ENCODE measurements at regions not wholly inside any gene's neighbourhood (a gene's known extent, or its start where the extent isn't known, plus 50 kb on each side); places are given as distances from the start of the nearest gene placed in this dataset.

GRCh38 chr3:104612218-104612617 lies 754.5 kb upstream of the ALCAM start:
- no peak overlapping the region for H3K56ac ChIP-seq (ENCODE audit: insufficient read length, low read depth, low read length)

More at GRCh38 chr3:104612218-104612617, 754.5 kb upstream of the ALCAM start:
- Histone ChIP-seq H3K79me1 (ENCODE audit: insufficient read depth, low read depth, low read length, poor library complexity, severe bottlenecking) (no peaks in the 10 kb centered on the region), H2BK15ac (ENCODE audit: low read depth, low read length) (no peak overlapping the region), H3K27me3 (ENCODE audit: insufficient read depth, low read length) (no peaks in the 10 kb centered on the region), H3K27ac (ENCODE audit: insufficient read length, low read depth, low read length) (no peak overlapping the region), H4K20me1 (ENCODE audit: control insufficient read depth, insufficient read depth, insufficient read length) (no peaks in the 10 kb centered on the region), H3K79me2 (ENCODE audit: insufficient read depth, low read length) (no peaks in the 10 kb centered on the region), H2BK120ac (ENCODE audit: low read depth, low read length, poor library complexity, severe bottlenecking) (no peak overlapping the region), H2BK20ac (ENCODE audit: low read depth, low read length, poor library complexity, severe bottlenecking) (no peak overlapping the region), H4K91ac (ENCODE audit: insufficient read length, low read depth, low read length) (no peak overlapping the region), H3K23ac (ENCODE audit: insufficient read length, low read depth, low read length) (no peak overlapping the region), H3K4me1 (ENCODE audit: insufficient read depth, low read length) (no peaks in the 10 kb centered on the region), H3K4ac (ENCODE audit: low read depth, low read length) (no peak overlapping the region), H3T11ph (ENCODE audit: low read length) (no peak overlapping the region), H3K23me2 (ENCODE audit: insufficient read length, low read depth, low read length, poor library complexity, severe bottlenecking) (no peaks in the 10 kb centered on the region), H3K9me3 (ENCODE audit: control insufficient read depth, low read depth, low read length) (no peaks in the 10 kb centered on the region), H3K9ac (ENCODE audit: extremely low read depth, insufficient read length, low read length) (no peak overlapping the region), H3K18ac (ENCODE audit: insufficient read length, low read depth, low read length) (no peak overlapping the region), H4K8ac (replicated peaks; ENCODE audit: insufficient read length, low read depth, low read length) (no peak overlapping the region), H2BK5ac (ENCODE audit: insufficient read length, low read length) (no peak overlapping the region), H4K5ac (ENCODE audit: insufficient read length, low read depth, low read length) (no peak overlapping the region), H2AK5ac (ENCODE audit: insufficient read length, low read length) (no peak overlapping the region), H2BK12ac (ENCODE audit: insufficient read length, low read depth, low read length) (no peak overlapping the region), H3K4me2 (ENCODE audit: insufficient read depth, insufficient read length, low read length) (no peak overlapping the region), H2AFZ (ENCODE audit: low read length) (no peak overlapping the region), H3K14ac (ENCODE audit: insufficient read depth, low read length) (no peak overlapping the region)
- no peak for DNase-seq
- Mint-ChIP-seq H3K27me3 (ENCODE audit: low read depth) (no peaks in the 10 kb centered on the region), H3K4me3 (no peak overlapping the region), H3K4me1 (no peaks in the 10 kb centered on the region), H3K36me3 (ENCODE audit: insufficient read depth in 1 of 3, low read depth in 3 of 3) (no peaks in the 10 kb centered on the region; a peak in 2 of 7 replicates), H3K27ac (no peak overlapping the region), H3K9me3 (peaks cover 0 to 5% of the 10 kb centered on the region in 2 experiments; a peak in 2 of 5 replicates)
- no peak for TF ChIP-seq CTCF (conservative IDR thresholded peaks at IDR 0.05)
